ENCODE measurements at regions not wholly inside any gene's neighbourhood (a gene's known extent, or its start where the extent isn't known, plus 50 kb on each side); places are given as distances from the start of the nearest gene placed in this dataset.
"Not testable (repeated sequence)": the region's sequence is repeated elsewhere in the genome, so short reads cannot be mapped to it uniquely, and the experiment has no call there.

DNA sequence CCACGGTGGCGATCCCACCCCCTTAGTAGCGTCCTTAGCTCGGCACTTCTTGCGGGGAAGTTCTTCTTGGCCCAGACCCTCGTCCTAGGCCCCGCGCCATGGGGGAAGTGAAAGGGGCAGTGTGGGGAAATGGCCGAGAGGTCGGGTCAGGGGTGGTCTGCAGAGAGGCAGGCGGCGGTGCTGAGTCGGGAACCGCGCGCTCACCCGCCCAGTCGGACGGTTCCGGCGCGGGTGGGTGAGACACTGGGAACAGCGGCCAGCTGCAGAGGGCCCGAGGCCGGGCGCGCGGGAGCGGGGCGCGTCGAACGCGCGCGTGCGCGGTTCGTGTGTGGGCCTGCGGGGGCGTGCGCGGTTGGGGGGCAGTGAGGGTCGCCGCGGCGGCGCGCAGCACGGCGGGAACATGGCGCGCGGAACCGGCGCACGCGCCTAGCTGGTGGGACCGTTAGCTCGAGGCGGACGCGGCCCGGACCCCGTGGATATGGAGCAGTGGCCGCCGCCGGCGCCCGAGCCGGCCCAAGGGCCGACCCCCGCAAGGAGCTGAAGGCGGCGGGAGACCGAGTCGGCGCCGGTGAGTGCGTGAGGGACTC, 246.9 kb downstream of the GOLGA6L6 start:
- Histone ChIP-seq H3K27me3 (ENCODE audit: insufficient read depth, insufficient read length) (peaks cover 38% of the 10 kb centered on the region), H3K36me3 (ENCODE audit: insufficient read depth, insufficient read length, low read length) (no peaks in the 10 kb centered on the region), H3K9ac (ENCODE audit: insufficient read length, low read depth) (peak overlapping the region; percentile 74), H3K4me3 (ENCODE audit: insufficient read length, low read depth) (peak overlapping the region; percentile 61), H3K9me3 (ENCODE audit: insufficient read depth, low read length) (no peaks in the 10 kb centered on the region), H3K4me1 (ENCODE audit: insufficient read depth, insufficient read length) (no peaks in the 10 kb centered on the region)
- DNase-seq (ENCODE audit: low read depth, low spot score): no peak
- TF ChIP-seq YY1 (IDR thresholded peaks at IDR 0.05; ENCODE audit: insufficient read depth, insufficient read length) (no peak), ZNF274 (IDR thresholded peaks at IDR 0.05; ENCODE audit: low read depth, low read length) (no peak), SUZ12 (IDR thresholded peaks at IDR 0.05; ENCODE audit: extremely low read depth, insufficient read depth, insufficient read length) (no peak)

DNA sequence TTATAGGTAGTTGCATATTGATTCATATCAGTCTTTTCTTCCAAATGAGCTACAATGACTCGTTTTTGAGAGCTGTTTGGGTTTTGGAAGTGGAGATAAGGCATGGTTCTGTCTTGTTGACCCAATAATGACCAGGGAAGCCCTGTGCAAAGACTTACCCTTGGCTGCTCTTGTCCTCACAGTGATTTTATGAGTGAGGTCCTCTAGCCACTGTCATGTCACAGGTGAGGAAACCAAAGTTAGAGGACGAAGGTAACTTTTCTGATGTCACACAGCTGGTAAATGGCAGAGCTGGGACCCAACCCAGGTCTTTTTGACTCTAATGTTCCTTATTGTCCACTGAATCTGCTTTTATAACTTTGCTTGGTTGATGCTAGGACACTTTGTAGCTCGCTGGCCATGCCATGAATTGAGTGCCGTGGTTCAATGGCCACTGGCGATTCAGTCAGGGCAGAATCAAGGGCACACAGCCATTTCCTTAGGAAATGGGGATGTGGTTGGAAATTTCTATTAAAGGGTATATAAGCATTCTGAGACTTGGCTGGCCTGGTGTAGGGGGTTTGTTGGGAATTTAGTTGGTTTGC, 249.1 kb downstream of the GOLGA6L6 start:
- not testable (repeated sequence) for H3K9me3 ChIP-seq (ENCODE audit: insufficient read depth, low read length)

DNA sequence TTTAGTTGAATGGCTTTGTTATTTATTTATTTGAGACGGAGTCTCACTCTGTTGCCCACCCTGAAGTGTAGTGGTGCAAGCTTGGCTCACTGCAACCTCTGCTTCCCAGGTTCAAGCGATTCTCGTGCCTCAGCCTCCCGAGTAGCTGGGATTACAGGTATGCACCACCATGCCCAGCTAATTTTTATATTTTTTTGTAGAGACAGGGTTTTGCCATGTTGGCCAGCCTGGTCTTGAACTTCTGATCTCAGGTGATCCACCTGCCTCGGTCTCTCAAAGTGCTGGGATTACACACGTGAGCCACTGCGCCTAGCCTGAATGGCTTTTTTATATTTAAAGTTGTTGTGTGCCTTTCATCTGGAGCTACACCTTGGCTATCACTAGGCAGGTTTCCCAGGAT, 250.0 kb downstream of the GOLGA6L6 start:
- H3K27me3 ChIP-seq (ENCODE audit: insufficient read depth, insufficient read length): peaks cover 39% of the 10 kb centered on the region
- H3K4me1 ChIP-seq (ENCODE audit: insufficient read depth, insufficient read length); DNase-seq (ENCODE audit: low read depth, low spot score); H3K36me3 ChIP-seq (ENCODE audit: insufficient read depth, insufficient read length, low read length); H3K9ac ChIP-seq (ENCODE audit: insufficient read length, low read depth); H3K9me3 ChIP-seq (ENCODE audit: insufficient read depth, low read length); H3K4me3 ChIP-seq (ENCODE audit: insufficient read length, low read depth): not testable (repeated sequence)

More for the DNA sequence above, 249.1 kb downstream of the GOLGA6L6 start:
- H3K4me3 ChIP-seq (ENCODE audit: insufficient read length, low read depth); H3K4me1 ChIP-seq (ENCODE audit: insufficient read depth, insufficient read length); H3K9ac ChIP-seq (ENCODE audit: insufficient read length, low read depth); H3K36me3 ChIP-seq (ENCODE audit: insufficient read depth, insufficient read length, low read length); DNase-seq (ENCODE audit: low read depth, low spot score): not testable (repeated sequence)
- H3K27me3 ChIP-seq (ENCODE audit: insufficient read depth, insufficient read length): peaks cover 35% of the 10 kb centered on the region

DNA sequence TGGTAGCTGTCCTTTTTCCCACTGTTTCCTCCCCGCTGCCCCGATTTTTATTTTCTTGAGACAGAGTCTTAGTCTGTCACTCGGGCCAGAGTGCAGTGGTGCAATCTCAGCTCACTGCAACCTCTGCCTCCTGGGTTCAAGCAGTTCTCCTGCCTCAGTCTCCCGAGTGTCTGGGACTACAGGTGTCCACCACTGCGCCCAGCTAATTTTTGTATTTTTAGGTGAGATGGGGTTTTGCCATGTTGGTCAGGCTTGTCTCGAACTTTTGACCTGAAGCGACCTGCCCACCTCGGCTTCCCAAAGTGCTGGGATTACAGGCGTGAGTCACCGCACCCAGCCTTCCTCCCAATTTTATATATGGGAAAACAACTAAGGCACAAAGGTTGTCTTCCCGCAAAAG, 251.0 kb downstream of the GOLGA6L6 start:
- not testable (repeated sequence) for H3K9me3 ChIP-seq (ENCODE audit: insufficient read depth, low read length); DNase-seq (ENCODE audit: low read depth, low spot score); H3K4me1 ChIP-seq (ENCODE audit: insufficient read depth, insufficient read length); H3K9ac ChIP-seq (ENCODE audit: insufficient read length, low read depth); H3K36me3 ChIP-seq (ENCODE audit: insufficient read depth, insufficient read length, low read length); H3K4me3 ChIP-seq (ENCODE audit: insufficient read length, low read depth)
- peaks cover 36% of the 10 kb centered on the region for H3K27me3 ChIP-seq (ENCODE audit: insufficient read depth, insufficient read length)

DNA sequence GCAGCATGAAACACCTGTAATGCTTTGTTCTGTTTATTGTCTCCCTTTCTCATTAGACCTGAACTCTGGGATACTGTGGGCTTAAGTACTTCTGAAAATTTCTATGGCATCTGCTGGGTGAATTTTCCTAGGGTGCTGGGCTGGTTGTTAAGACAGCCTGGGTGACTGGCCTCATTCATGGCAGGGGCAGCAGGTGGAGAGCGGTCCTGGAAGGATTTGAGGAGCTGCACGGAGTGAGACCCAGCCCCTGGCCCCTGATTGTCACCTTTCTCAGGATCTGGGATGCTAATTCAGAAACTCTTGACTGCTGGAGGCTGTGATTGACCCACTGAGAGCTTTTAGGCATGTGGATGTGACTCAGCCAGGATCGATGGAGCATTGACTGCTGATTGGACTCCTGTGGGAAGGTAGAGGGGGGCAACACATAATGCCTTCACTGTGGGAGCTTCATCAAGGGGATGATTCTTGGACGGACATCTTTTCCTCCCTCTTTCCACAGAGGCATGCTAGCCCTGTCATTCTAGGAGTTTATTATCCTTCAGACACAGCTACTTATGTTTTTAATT, 252.0 kb downstream of the GOLGA6L6 start:
- H3K27me3 ChIP-seq (ENCODE audit: insufficient read depth, insufficient read length): peaks cover 27% of the 10 kb centered on the region
- H3K36me3 ChIP-seq (ENCODE audit: insufficient read depth, insufficient read length, low read length); H3K9ac ChIP-seq (ENCODE audit: insufficient read length, low read depth); H3K4me3 ChIP-seq (ENCODE audit: insufficient read length, low read depth); H3K4me1 ChIP-seq (ENCODE audit: insufficient read depth, insufficient read length); H3K9me3 ChIP-seq (ENCODE audit: insufficient read depth, low read length); DNase-seq (ENCODE audit: low read depth, low spot score): not testable (repeated sequence)

DNA sequence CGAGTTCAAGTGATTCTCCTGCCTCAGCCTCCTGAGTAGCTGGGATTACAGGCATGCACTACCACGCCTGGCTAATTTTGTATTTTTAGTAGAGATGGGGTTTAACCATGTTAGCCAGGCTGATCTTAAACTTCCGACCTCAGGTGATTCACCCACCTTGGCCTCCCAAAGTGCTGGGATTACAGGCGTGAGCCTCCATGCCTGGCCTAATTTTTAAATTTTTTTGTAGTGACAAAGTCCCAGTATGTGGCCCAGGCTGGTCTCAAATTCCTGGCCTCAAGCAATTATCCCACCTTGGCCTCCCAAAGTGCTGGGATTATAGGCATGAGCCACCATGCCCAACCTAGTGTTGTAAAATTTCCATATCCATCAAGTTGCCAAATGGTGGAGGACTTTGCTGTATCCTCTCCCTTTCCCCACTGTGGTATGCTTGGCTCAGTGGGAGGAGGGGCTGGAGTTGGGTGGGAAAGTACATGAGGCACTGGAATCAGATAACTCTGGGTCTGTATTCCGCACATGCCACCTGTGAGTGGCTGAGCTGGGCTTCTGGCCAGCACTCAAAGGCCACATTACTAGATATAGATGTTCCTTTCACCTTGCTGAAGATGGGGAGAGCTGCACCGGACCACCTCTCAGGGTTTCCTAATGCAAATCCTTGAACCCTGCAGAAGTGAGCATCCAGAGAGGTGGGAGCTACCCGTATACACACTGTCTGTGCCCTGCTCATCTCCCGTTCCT, 252.6 kb downstream of the GOLGA6L6 start:
- not testable (repeated sequence) for DNase-seq (ENCODE audit: low read depth, low spot score); H3K9ac ChIP-seq (ENCODE audit: insufficient read length, low read depth); H3K9me3 ChIP-seq (ENCODE audit: insufficient read depth, low read length); H3K4me1 ChIP-seq (ENCODE audit: insufficient read depth, insufficient read length); H3K4me3 ChIP-seq (ENCODE audit: insufficient read length, low read depth); H3K36me3 ChIP-seq (ENCODE audit: insufficient read depth, insufficient read length, low read length)
- peaks cover 20% of the 10 kb centered on the region for H3K27me3 ChIP-seq (ENCODE audit: insufficient read depth, insufficient read length)

DNA sequence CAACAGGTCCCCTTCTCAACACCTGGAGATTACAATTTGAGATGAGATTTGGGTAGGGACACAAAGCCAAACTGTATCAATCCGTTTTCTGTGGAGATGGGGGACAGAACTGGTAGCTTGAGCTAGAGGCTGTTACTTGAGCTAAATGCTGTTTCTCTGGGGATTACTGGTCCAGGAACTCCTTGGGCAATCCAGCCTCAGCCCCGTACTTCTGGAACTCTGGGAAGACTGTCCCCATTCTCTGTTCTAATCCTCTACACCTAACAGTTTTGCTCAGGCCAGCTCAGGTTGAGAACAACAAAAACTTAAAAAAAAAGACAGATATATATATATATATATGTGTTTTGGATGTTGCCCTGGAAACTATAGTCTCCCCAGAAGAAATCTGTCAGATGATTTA, 255.0 kb downstream of the GOLGA6L6 start:
- DNase-seq (ENCODE audit: low read depth, low spot score); H3K4me1 ChIP-seq (ENCODE audit: insufficient read depth, insufficient read length); H3K9ac ChIP-seq (ENCODE audit: insufficient read length, low read depth); H3K36me3 ChIP-seq (ENCODE audit: insufficient read depth, insufficient read length, low read length); H3K4me3 ChIP-seq (ENCODE audit: insufficient read length, low read depth); H3K9me3 ChIP-seq (ENCODE audit: insufficient read depth, low read length): not testable (repeated sequence)
- peaks cover 11% of the 10 kb centered on the region for H3K27me3 ChIP-seq (ENCODE audit: insufficient read depth, insufficient read length)

DNA sequence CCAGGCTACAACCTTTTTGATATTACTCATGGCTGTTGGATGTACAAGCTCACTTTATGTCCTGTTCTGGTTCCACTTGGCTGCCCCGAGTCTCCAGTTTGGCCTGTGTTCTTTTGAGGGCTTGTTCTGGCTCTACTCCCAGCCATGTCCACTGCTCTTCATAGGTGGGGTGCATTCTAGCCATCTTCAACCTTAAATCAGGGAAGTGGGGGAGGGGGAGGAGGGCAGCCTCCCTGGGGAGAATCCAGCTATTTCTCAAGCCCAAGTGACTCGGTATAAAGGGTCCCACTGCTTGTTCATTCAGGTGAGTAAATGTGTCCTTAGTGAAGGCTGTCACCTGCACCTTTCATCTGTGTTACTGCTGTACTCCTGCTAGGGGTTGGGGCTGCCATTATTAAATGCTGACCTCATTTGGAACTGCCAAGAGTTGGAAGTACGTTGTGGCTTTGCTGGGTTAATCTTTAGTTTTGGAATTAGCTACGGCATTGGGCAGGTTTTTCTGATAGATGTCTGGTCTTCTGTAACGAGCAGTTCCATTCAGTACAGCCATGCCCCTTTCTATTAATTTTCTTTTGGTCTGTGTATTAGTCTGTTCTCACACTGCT, 255.8 kb downstream of the GOLGA6L6 start:
- not testable (repeated sequence) for H3K36me3 ChIP-seq (ENCODE audit: insufficient read depth, insufficient read length, low read length); H3K4me3 ChIP-seq (ENCODE audit: insufficient read length, low read depth); DNase-seq (ENCODE audit: low read depth, low spot score); H3K9me3 ChIP-seq (ENCODE audit: insufficient read depth, low read length); H3K9ac ChIP-seq (ENCODE audit: insufficient read length, low read depth); H3K4me1 ChIP-seq (ENCODE audit: insufficient read depth, insufficient read length)
- peaks cover 11% of the 10 kb centered on the region for H3K27me3 ChIP-seq (ENCODE audit: insufficient read depth, insufficient read length)

DNA sequence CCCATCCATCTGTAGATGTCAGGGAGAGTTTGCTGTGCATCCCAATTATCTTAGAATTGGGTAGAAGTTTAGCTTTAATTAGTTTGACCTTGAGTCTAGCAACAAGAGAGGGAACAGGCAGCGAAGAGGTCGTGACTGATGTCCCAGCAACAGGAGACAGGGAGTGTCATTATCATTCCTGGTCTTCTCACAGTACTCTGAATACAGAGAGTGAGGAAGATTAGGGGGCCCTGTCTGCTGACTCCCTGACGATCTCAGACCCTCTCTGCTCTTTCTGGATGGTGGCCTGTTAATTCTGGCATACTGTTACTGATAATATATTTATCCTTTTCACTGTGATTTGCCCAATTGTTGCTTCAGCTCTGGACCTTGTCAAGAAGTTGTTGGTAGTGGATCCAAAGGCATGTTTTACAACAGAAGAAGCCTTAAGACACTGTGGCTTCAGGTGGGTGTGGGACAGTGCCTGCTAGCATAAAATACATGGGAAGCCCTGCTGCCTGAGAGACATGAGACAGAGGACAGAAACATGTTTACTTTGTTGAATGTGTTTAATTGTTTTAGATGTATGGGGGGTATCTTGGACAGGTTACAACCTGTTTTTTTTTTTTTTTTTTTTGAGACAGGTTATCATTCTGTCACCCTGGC, 256.6 kb downstream of the GOLGA6L6 start:
- H3K4me3 ChIP-seq (ENCODE audit: insufficient read length, low read depth); H3K9ac ChIP-seq (ENCODE audit: insufficient read length, low read depth); H3K9me3 ChIP-seq (ENCODE audit: insufficient read depth, low read length); H3K4me1 ChIP-seq (ENCODE audit: insufficient read depth, insufficient read length); H3K36me3 ChIP-seq (ENCODE audit: insufficient read depth, insufficient read length, low read length); DNase-seq (ENCODE audit: low read depth, low spot score): not testable (repeated sequence)
- peaks cover 10% of the 10 kb centered on the region for H3K27me3 ChIP-seq (ENCODE audit: insufficient read depth, insufficient read length)

DNA sequence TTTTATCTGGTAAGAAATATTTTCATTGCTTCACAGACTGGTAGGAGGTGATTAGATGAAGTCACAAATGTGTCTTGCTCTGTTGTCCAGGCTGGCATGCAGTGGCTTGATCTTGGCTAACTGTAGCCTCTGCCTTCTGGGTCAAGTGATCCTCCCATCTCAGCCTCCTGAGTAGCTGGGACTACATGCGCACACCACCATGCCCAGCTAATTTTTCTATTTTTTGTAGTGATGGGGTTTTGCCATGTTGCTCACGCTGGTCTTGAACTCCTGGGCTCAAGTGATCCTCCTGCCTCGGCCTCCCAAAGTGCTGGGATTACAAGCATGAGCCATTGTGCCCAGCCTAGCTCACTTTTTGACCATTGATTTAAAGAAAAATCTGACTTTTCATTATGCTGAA, 257.9 kb downstream of the GOLGA6L6 start:
- H3K9ac ChIP-seq (ENCODE audit: insufficient read length, low read depth); H3K36me3 ChIP-seq (ENCODE audit: insufficient read depth, insufficient read length, low read length); H3K4me3 ChIP-seq (ENCODE audit: insufficient read length, low read depth); H3K9me3 ChIP-seq (ENCODE audit: insufficient read depth, low read length); H3K4me1 ChIP-seq (ENCODE audit: insufficient read depth, insufficient read length); DNase-seq (ENCODE audit: low read depth, low spot score): not testable (repeated sequence)
- peaks cover 10% of the 10 kb centered on the region for H3K27me3 ChIP-seq (ENCODE audit: insufficient read depth, insufficient read length)
